Glutamatergic neuron (in vitro differentiated cells): ENCODE measurements at regions not wholly inside any gene's neighbourhood (a gene's known extent, or its start where the extent isn't known, plus 50 kb on each side); places are given as distances from the start of the nearest gene placed in this dataset.
"Not testable (repeated sequence)": the region's sequence is repeated elsewhere in the genome, so short reads cannot be mapped to it uniquely, and the experiment has no call there.

Source experiments
- DNase-seq: peaks from one replicate; pipeline ENCODE4 v3.0.0; 2022
- H3K27ac Mint-ChIP-seq: one replicate; pipeline ENCODE4 v1.8.0; 2020; ENCODE audit warnings: mild to moderate bottlenecking, mixed read lengths, inconsistent platforms; ENCODE audit not compliant: unreplicated experiment
- H3K27me3 Mint-ChIP-seq: one replicate; pipeline ENCODE4 v1.8.0; 2020; ENCODE audit warnings: mild to moderate bottlenecking, moderate library complexity, mixed read lengths, inconsistent platforms; ENCODE audit not compliant: unreplicated experiment
- H3K36me3 Mint-ChIP-seq: one replicate; pipeline ENCODE4 v1.8.0; 2020; ENCODE audit warnings: mild to moderate bottlenecking, mixed read lengths, inconsistent platforms; ENCODE audit not compliant: unreplicated experiment
- H3K4me1 Mint-ChIP-seq: one replicate; pipeline ENCODE4 v1.8.0; 2020; ENCODE audit warnings: mild to moderate bottlenecking, low read depth, mixed read lengths, inconsistent platforms; ENCODE audit not compliant: unreplicated experiment
- H3K4me3 Mint-ChIP-seq: one replicate; pipeline ENCODE4 v1.8.0; 2020; ENCODE audit warnings: mild to moderate bottlenecking, mixed read lengths, inconsistent platforms; ENCODE audit not compliant: unreplicated experiment
- H3K9me3 Mint-ChIP-seq: one replicate; pipeline ENCODE4 v1.8.0; 2020; ENCODE audit warnings: mild to moderate bottlenecking, moderate library complexity, mixed read lengths, inconsistent platforms; ENCODE audit not compliant: unreplicated experiment
- TF ChIP-seq, protein P1 (sequence below): fragments of 200-600 bp; sonication (generic); IDR thresholded peaks from one replicate; pipeline ENCODE4 v1.5.0; 2021; ENCODE audit not compliant: partially characterized antibody, unreplicated experiment

- H3K4me1 Mint-ChIP-seq, result no peaks in the 10 kb centered on the region
- H3K27me3 Mint-ChIP-seq, result no peaks in the 10 kb centered on the region
- H3K27ac Mint-ChIP-seq, result no peak overlapping the region
Measured at GRCh38 chr5:113757508-113757907, 244.0 kb downstream of the YTHDC2 start.

GRCh38 chr5:113759505-113759904 lies 246.0 kb downstream of the YTHDC2 start:
- DNase-seq, result no peak
- Mint-ChIP-seq H3K9me3 (no peaks in the 10 kb centered on the region), H3K27ac (no peak overlapping the region), H3K4me1 (no peaks in the 10 kb centered on the region), H3K27me3 (no peaks in the 10 kb centered on the region), H3K4me3 (no peak overlapping the region), H3K36me3 (no peaks in the 10 kb centered on the region)
- TF ChIP-seq, protein P1, sequence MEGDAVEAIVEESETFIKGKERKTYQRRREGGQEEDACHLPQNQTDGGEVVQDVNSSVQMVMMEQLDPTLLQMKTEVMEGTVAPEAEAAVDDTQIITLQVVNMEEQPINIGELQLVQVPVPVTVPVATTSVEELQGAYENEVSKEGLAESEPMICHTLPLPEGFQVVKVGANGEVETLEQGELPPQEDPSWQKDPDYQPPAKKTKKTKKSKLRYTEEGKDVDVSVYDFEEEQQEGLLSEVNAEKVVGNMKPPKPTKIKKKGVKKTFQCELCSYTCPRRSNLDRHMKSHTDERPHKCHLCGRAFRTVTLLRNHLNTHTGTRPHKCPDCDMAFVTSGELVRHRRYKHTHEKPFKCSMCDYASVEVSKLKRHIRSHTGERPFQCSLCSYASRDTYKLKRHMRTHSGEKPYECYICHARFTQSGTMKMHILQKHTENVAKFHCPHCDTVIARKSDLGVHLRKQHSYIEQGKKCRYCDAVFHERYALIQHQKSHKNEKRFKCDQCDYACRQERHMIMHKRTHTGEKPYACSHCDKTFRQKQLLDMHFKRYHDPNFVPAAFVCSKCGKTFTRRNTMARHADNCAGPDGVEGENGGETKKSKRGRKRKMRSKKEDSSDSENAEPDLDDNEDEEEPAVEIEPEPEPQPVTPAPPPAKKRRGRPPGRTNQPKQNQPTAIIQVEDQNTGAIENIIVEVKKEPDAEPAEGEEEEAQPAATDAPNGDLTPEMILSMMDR, result no peak

More at GRCh38 chr5:113757508-113757907, 244.0 kb downstream of the YTHDC2 start:
- no peak for DNase-seq
- Mint-ChIP-seq H3K36me3 (no peaks in the 10 kb centered on the region), H3K4me3 (no peak overlapping the region), H3K9me3 (no peaks in the 10 kb centered on the region)
- TF ChIP-seq, protein P1, result no peak

GRCh38 chr5:113760486-113760885 lies 247.0 kb downstream of the YTHDC2 start:
- Mint-ChIP-seq H3K27me3 (no peaks in the 10 kb centered on the region), H3K4me3 (no peak overlapping the region), H3K27ac (no peak overlapping the region), H3K9me3 (no peaks in the 10 kb centered on the region), H3K36me3 (no peaks in the 10 kb centered on the region), H3K4me1 (no peaks in the 10 kb centered on the region)
- no peak for DNase-seq
- TF ChIP-seq, protein P1, result no peak

- Mint-ChIP-seq H3K27me3 (no peaks in the 10 kb centered on the region), H3K27ac (no peak overlapping the region), H3K4me3 (no peak overlapping the region), H3K36me3 (peaks cover under 1% of the 10 kb centered on the region), H3K4me1 (no peaks in the 10 kb centered on the region), H3K9me3 (peaks cover 3% of the 10 kb centered on the region)
- TF ChIP-seq, protein P1, result no peak
- no peak for DNase-seq
Measured at GRCh38 chr5:113761594-113761993, 248.1 kb downstream of the YTHDC2 start.

GRCh38 chr5:113764382-113764781 lies 250.9 kb downstream of the YTHDC2 start:
- DNase-seq, result no peak
- Mint-ChIP-seq H3K27me3 (no peaks in the 10 kb centered on the region), H3K4me1 (no peaks in the 10 kb centered on the region), H3K9me3 (peaks cover 3% of the 10 kb centered on the region), H3K27ac (no peak overlapping the region), H3K36me3 (peaks cover 8% of the 10 kb centered on the region), H3K4me3 (no peak overlapping the region)
- TF ChIP-seq, protein P1, result no peak

GRCh38 chr5:113766827-113767226 lies 253.3 kb downstream of the YTHDC2 start:
- not testable (repeated sequence) for H3K4me1 Mint-ChIP-seq, H3K4me3 Mint-ChIP-seq, DNase-seq

More at GRCh38 chr5:113766827-113767226, 253.3 kb downstream of the YTHDC2 start:
- H3K36me3 Mint-ChIP-seq, H3K27ac Mint-ChIP-seq, H3K27me3 Mint-ChIP-seq, H3K9me3 Mint-ChIP-seq: not testable (repeated sequence)
